K562 (cell line): ENCODE measurements at regions not wholly inside any gene's neighbourhood (a gene's known extent, or its start where the extent isn't known, plus 50 kb on each side); places are given as distances from the start of the nearest gene placed in this dataset.
A peak's percentile ranks its signal among the peaks of the same experiment; 100 is the strongest.

ENCODE experiments used
- CBFA2T3 ChIP-seq: fragments of 450-650 bp; IDR thresholded peaks from 2 replicates; pipeline ENCODE4 v1.6.1; 2017
- DLX4 ChIP-seq: fragments of 250-450 bp; sonication (Bioruptor Pico); IDR thresholded peaks from 2 replicates; pipeline ENCODE4 v1.6.1; 2021; ENCODE audit warnings: mild to moderate bottlenecking
- DNMT1 ChIP-seq: fragments of 450-650 bp; IDR thresholded peaks from 2 replicates; pipeline ENCODE4 v1.6.1; 2016; ENCODE audit warnings: antibody characterized with exemption, mild to moderate bottlenecking
- GABPB2 ChIP-seq: fragments of 250-450 bp; sonication (Bioruptor Pico); conservative IDR thresholded peaks from 2 replicates; pipeline ENCODE4 v1.5.1; 2021; ENCODE audit warnings: mild to moderate bottlenecking
- HMGN3 ChIP-seq: IDR thresholded peaks from 2 replicates; pipeline ENCODE4 v1.6.1; 2011; ENCODE audit warnings: borderline replicate concordance, low read depth, mild to moderate bottlenecking, mixed read lengths, low read length; ENCODE audit not compliant: insufficient read length; ENCODE audit errors: extremely low read depth
- KDM1A ChIP-seq, 2 experiments: fragments of 450-650 bp; IDR thresholded peaks; 2 replicates each; pipeline ENCODE4 v1.6.1; 2016; ENCODE audit warnings: mild to moderate bottlenecking in 2 of 2
- MAFK ChIP-seq: IDR thresholded peaks from 2 replicates; pipeline ENCODE4 v1.6.1; 2011; ENCODE audit warnings: low read length, improper control_type of control experiment
- MEF2D ChIP-seq: conservative IDR thresholded peaks from 2 replicates; pipeline ENCODE4 v1.6.1; 2016; ENCODE audit warnings: low read depth, missing genetic modification characterization, missing compliant biosample characterization
- MTA1 ChIP-seq: fragments of 450-650 bp; IDR thresholded peaks from 2 replicates; pipeline ENCODE4 v1.6.1; 2017; ENCODE audit warnings: borderline replicate concordance
- MXI1 ChIP-seq: IDR thresholded peaks from 2 replicates; pipeline ENCODE4 v1.6.1; 2011; ENCODE audit warnings: low read depth, mild to moderate bottlenecking, improper control_type of control experiment, low read length
- NFE2 ChIP-seq: IDR thresholded peaks from 2 replicates; pipeline ENCODE4 v1.6.1; 2014; ENCODE audit warnings: antibody characterized with exemption, low read depth
- PHF21A ChIP-seq: fragments of 450-650 bp; IDR thresholded peaks from 2 replicates; pipeline ENCODE4 v1.6.1; 2017; ENCODE audit warnings: low read depth, borderline replicate concordance
- TAL1 ChIP-seq: fragments of 450-650 bp; IDR thresholded peaks from 2 replicates; pipeline ENCODE4 v1.6.1; 2016; ENCODE audit warnings: mild to moderate bottlenecking
- TEAD1 ChIP-seq, 2 experiments: fragments of 450-650 bp in 1 of 2; sonication (generic) in 1 of 2; formaldehyde crosslinking; IDR thresholded peaks; 2 replicates each; pipeline versions ENCODE4 v1.4.0 to v1.8.0; 2020 to 2022; ENCODE audit warnings: mild to moderate bottlenecking in 2 of 2, missing genetic modification reagents in 1 of 2
- TEAD4 ChIP-seq, 2 experiments: sonication (generic) in 1 of 2; formaldehyde crosslinking in 1 of 2; IDR thresholded peaks; 2 replicates each; pipeline versions ENCODE4 v1.6.1 to v1.8.0; 2012 to 2022; ENCODE audit warnings: borderline replicate concordance in 1 of 2, inconsistent platforms in 1 of 2, low read length in 1 of 2, mild to moderate bottlenecking in 1 of 2, missing genetic modification reagents in 1 of 2
- THRAP3 ChIP-seq: fragments of 450-650 bp; IDR thresholded peaks from 2 replicates; pipeline ENCODE4 v1.6.1; 2016; ENCODE audit warnings: mild to moderate bottlenecking, inconsistent platforms, borderline replicate concordance
- ZBED1 ChIP-seq: IDR thresholded peaks from 2 replicates; pipeline ENCODE4 v1.6.1; 2014
- ZC3H4 ChIP-seq: sonication (generic); formaldehyde crosslinking; IDR thresholded peaks from 2 replicates; pipeline ENCODE4 v1.9.0; 2021; ENCODE audit warnings: missing genetic modification reagents, borderline replicate concordance
- ZFPM2 ChIP-seq: fragments of 250-450 bp; sonication (Bioruptor Pico); IDR thresholded peaks from 2 replicates; pipeline ENCODE4 v1.5.1; 2022; ENCODE audit warnings: mild to moderate bottlenecking
- ZMIZ1 ChIP-seq, 2 experiments: fragments of 150-350 bp in 1 of 2; IDR thresholded peaks; 2 replicates each; pipeline ENCODE4 v1.6.1; 2012 to 2016; ENCODE audit warnings: low read depth in 2 of 2, low read length in 2 of 2, mild to moderate bottlenecking in 1 of 2, moderate library complexity in 1 of 2
- ZNF316 ChIP-seq: fragments of 450-650 bp; IDR thresholded peaks from 2 replicates; pipeline ENCODE4 v1.6.1; 2016
- ZNF354B ChIP-seq: fragments of 250-450 bp; sonication (Bioruptor Pico); IDR thresholded peaks from 2 replicates; pipeline ENCODE4 v1.4.0; 2020
- ZNF561 ChIP-seq: fragments of 450-650 bp; formaldehyde crosslinking; conservative IDR thresholded peaks from 2 replicates; pipeline ENCODE4 v1.4.0; 2020; ENCODE audit warnings: mild to moderate bottlenecking, moderate library complexity
- ZNF644 ChIP-seq: fragments of 200-800 bp; sonication (Bioruptor generic); IDR thresholded peaks from 2 replicates; pipeline ENCODE4 v1.6.1; 2016; ENCODE audit warnings: low read depth, missing genetic modification characterization, missing compliant biosample characterization
- ZNF75A ChIP-seq: fragments of 450-650 bp; formaldehyde crosslinking; IDR thresholded peaks from 2 replicates; pipeline ENCODE4 v1.4.0; 2020; ENCODE audit warnings: mild to moderate bottlenecking
- TF ChIP-seq, protein P1 (sequence below): sonication (generic); formaldehyde crosslinking; IDR thresholded peaks from 2 replicates; pipeline ENCODE4 v1.5.0; 2020; ENCODE audit warnings: missing genetic modification reagents
- TF ChIP-seq, protein P2 (sequence below), 2 experiments: fragments of 450-650 bp; IDR thresholded peaks; 2 replicates each; pipeline ENCODE4 v1.6.1; 2016

- TF ChIP-seq ZMIZ1 (IDR thresholded peaks at IDR 0.05; ENCODE audit: low read depth in 2 of 2, low read length in 2 of 2) (no peak), DNMT1 (no peak), NFE2 (no peak), ZNF75A (CRISPR knock-in tag) (no peak), THRAP3 (no peak), ZNF644 (tag) (no peak), ZNF354B (CRISPR knock-in tag) (no peak), TAL1 (0 out of 2 replicates have a peak, but pooled peaks have one; percentile 7), ZBED1 (no peak), ZC3H4 (CRISPR knock-in tag) (no peak), DLX4 (no peak), HMGN3 (no peak), TEAD4 (IDR thresholded peaks at IDR 0.05; ENCODE audit: low read length) (peak; percentile 41; the same call in 1 of the 2 replicates), TEAD4 (CRISPR knock-in tag; IDR thresholded peaks at IDR 0.05; ENCODE audit: borderline replicate concordance) (no peak), ZNF316 (no peak), MTA1 (peak; percentile 42; the same call in 1 of the 2 replicates), MXI1 (no peak), MEF2D (0 out of 2 replicates have a peak, but pooled peaks have one; percentile 29), GABPB2 (no peak), ZFPM2 (CRISPR knock-in tag) (no peak), KDM1A (IDR thresholded peaks at IDR 0.05) (0 out of 4 replicates have a peak, but pooled peaks of 1 of the 2 experiments have one; percentile 26), TEAD1 (CRISPR knock-in tag; IDR thresholded peaks at IDR 0.05) (peak in 1 of 2 experiments; percentile 82; a peak in 1 of 4 replicates), MAFK (no peak), ZNF561 (CRISPR knock-in tag) (no peak), PHF21A (no peak), CBFA2T3 (peak; percentile 29; the same call in 1 of the 2 replicates)
- TF ChIP-seq, protein P1, sequence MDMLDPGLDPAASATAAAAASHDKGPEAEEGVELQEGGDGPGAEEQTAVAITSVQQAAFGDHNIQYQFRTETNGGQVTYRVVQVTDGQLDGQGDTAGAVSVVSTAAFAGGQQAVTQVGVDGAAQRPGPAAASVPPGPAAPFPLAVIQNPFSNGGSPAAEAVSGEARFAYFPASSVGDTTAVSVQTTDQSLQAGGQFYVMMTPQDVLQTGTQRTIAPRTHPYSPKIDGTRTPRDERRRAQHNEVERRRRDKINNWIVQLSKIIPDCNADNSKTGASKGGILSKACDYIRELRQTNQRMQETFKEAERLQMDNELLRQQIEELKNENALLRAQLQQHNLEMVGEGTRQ = no peak
- TF ChIP-seq, protein P2, sequence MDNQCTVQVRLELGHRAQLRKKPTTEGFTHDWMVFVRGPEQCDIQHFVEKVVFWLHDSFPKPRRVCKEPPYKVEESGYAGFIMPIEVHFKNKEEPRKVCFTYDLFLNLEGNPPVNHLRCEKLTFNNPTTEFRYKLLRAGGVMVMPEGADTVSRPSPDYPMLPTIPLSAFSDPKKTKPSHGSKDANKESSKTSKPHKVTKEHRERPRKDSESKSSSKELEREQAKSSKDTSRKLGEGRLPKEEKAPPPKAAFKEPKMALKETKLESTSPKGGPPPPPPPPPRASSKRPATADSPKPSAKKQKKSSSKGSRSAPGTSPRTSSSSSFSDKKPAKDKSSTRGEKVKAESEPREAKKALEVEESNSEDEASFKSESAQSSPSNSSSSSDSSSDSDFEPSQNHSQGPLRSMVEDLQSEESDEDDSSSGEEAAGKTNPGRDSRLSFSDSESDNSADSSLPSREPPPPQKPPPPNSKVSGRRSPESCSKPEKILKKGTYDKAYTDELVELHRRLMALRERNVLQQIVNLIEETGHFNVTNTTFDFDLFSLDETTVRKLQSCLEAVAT (IDR thresholded peaks at IDR 0.05) = peak in 1 of 2 experiments; percentile 89; a peak in 2 of 4 replicates
These were observed 172.6 kb upstream of the HMCN1 start (continued) for GRCh38 chr1:185561629-185562028.
